ENCODE measurements at regions not wholly inside any gene's neighbourhood (a gene's known extent, or its start where the extent isn't known, plus 50 kb on each side); places are given as distances from the start of the nearest gene placed in this dataset.

GRCh38 chr20:54820392-54820791 lies 345.0 kb downstream of the DOK5 start:
- Histone ChIP-seq H2BK15ac (ENCODE audit: low read depth, low read length) (no peak overlapping the region), H3K27ac (ENCODE audit: insufficient read length, low read depth, low read length) (no peak overlapping the region), H4K20me1 (ENCODE audit: control insufficient read depth, insufficient read depth, insufficient read length) (no peaks in the 10 kb centered on the region), H3K79me2 (ENCODE audit: insufficient read depth, low read length) (no peaks in the 10 kb centered on the region), H3K9me3 (ENCODE audit: control insufficient read depth, low read depth, low read length) (no peaks in the 10 kb centered on the region), H2BK5ac (ENCODE audit: insufficient read length, low read length) (no peak overlapping the region), H3K23me2 (ENCODE audit: insufficient read length, low read depth, low read length, poor library complexity, severe bottlenecking) (no peaks in the 10 kb centered on the region), H4K91ac (ENCODE audit: insufficient read length, low read depth, low read length) (no peak overlapping the region), H3K27me3 (ENCODE audit: insufficient read depth, low read length) (no peaks in the 10 kb centered on the region), H2AK5ac (ENCODE audit: insufficient read length, low read length) (no peak overlapping the region), H3K18ac (ENCODE audit: insufficient read length, low read depth, low read length) (no peak overlapping the region), H3K4me1 (ENCODE audit: insufficient read depth, low read length) (no peaks in the 10 kb centered on the region), H3K4me2 (ENCODE audit: insufficient read depth, insufficient read length, low read length) (no peak overlapping the region), H3K4ac (ENCODE audit: low read depth, low read length) (no peak overlapping the region), H3K9ac (ENCODE audit: extremely low read depth, insufficient read length, low read length) (no peak overlapping the region), H3T11ph (ENCODE audit: low read length) (no peak overlapping the region), H3K79me1 (ENCODE audit: insufficient read depth, low read depth, low read length, poor library complexity, severe bottlenecking) (no peaks in the 10 kb centered on the region), H2BK12ac (ENCODE audit: insufficient read length, low read depth, low read length) (no peak overlapping the region), H3K14ac (ENCODE audit: insufficient read depth, low read length) (no peak overlapping the region), H2AFZ (ENCODE audit: low read length) (no peak overlapping the region), H2BK120ac (ENCODE audit: low read depth, low read length, poor library complexity, severe bottlenecking) (no peak overlapping the region), H3K23ac (ENCODE audit: insufficient read length, low read depth, low read length) (no peak overlapping the region), H3K56ac (ENCODE audit: insufficient read length, low read depth, low read length) (no peak overlapping the region), H4K8ac (replicated peaks; ENCODE audit: insufficient read length, low read depth, low read length) (no peak overlapping the region), H2BK20ac (ENCODE audit: low read depth, low read length, poor library complexity, severe bottlenecking) (no peak overlapping the region), H4K5ac (ENCODE audit: insufficient read length, low read depth, low read length) (no peak overlapping the region)
- TF ChIP-seq, protein P1, sequence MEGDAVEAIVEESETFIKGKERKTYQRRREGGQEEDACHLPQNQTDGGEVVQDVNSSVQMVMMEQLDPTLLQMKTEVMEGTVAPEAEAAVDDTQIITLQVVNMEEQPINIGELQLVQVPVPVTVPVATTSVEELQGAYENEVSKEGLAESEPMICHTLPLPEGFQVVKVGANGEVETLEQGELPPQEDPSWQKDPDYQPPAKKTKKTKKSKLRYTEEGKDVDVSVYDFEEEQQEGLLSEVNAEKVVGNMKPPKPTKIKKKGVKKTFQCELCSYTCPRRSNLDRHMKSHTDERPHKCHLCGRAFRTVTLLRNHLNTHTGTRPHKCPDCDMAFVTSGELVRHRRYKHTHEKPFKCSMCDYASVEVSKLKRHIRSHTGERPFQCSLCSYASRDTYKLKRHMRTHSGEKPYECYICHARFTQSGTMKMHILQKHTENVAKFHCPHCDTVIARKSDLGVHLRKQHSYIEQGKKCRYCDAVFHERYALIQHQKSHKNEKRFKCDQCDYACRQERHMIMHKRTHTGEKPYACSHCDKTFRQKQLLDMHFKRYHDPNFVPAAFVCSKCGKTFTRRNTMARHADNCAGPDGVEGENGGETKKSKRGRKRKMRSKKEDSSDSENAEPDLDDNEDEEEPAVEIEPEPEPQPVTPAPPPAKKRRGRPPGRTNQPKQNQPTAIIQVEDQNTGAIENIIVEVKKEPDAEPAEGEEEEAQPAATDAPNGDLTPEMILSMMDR (conservative IDR thresholded peaks at IDR 0.05) = no peak
- Mint-ChIP-seq H3K4me1 (peaks cover 5 to 11% of the 10 kb centered on the region in 2 experiments), H3K4me3 (no peak overlapping the region), H3K27ac (no peak overlapping the region), H3K9me3 (no peaks in the 10 kb centered on the region; a peak in 1 of 5 replicates), H3K27me3 (ENCODE audit: low read depth) (no peaks in the 10 kb centered on the region), H3K36me3 (ENCODE audit: insufficient read depth in 1 of 3, low read depth in 3 of 3) (no peaks in the 10 kb centered on the region)
- no peak for DNase-seq

All from H9 (cell line).